ENCODE measurements at regions not wholly inside any gene's neighbourhood (a gene's known extent, or its start where the extent isn't known, plus 50 kb on each side); places are given as distances from the start of the nearest gene placed in this dataset.

DNA sequence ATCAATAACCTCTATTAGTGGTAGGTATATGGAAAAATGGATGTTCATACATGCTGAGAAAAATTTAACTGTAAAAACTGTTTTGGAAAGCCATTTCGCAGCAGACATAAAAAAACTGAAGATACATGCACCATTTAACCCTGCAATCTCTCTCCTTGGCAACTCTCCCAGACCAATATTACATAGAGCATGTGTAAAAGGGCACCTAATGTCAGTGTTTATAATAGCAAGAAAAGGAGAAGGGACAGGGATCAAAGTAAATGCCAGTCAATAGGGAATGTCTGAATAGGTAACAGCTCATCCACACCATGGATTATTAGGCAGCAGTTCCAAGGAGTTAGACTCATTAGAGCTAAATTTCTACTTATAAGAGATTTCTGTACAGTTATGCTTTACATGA, 77.2 kb downstream of the BTG1 start:
- TF ChIP-seq, protein P1, sequence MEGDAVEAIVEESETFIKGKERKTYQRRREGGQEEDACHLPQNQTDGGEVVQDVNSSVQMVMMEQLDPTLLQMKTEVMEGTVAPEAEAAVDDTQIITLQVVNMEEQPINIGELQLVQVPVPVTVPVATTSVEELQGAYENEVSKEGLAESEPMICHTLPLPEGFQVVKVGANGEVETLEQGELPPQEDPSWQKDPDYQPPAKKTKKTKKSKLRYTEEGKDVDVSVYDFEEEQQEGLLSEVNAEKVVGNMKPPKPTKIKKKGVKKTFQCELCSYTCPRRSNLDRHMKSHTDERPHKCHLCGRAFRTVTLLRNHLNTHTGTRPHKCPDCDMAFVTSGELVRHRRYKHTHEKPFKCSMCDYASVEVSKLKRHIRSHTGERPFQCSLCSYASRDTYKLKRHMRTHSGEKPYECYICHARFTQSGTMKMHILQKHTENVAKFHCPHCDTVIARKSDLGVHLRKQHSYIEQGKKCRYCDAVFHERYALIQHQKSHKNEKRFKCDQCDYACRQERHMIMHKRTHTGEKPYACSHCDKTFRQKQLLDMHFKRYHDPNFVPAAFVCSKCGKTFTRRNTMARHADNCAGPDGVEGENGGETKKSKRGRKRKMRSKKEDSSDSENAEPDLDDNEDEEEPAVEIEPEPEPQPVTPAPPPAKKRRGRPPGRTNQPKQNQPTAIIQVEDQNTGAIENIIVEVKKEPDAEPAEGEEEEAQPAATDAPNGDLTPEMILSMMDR (IDR thresholded peaks at IDR 0.05; ENCODE audit: low read length) = no peak
- no peak for TF ChIP-seq EZH2 (IDR thresholded peaks at IDR 0.05; ENCODE audit: borderline replicate concordance, low read length)

DNA sequence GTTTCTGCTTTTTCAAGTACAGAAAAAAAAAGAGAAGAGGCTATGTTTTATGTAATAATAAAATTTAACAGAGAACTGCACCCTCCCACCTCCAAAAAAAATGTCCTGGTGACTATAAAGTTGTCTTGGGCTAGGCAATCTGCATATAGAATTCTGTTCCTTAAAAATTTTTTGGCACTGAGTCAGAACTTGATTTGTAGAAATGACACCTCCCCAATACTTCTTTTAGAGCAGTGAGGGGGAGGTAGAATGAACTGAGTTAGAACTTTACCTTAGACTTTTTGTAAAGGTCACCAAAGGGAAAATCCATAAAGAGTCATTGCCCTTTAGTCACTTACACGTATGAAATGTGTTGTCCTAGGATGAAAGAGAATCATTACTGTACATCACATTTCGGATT, 80.0 kb downstream of the BTG1 start:
- Histone ChIP-seq H3K27ac (ENCODE audit: low read depth, low read length, poor library complexity, severe bottlenecking) (peak overlapping the region; percentile 48), H3K79me2 (ENCODE audit: insufficient read depth, low read length) (no peaks in the 10 kb centered on the region), H3F3A (ENCODE audit: insufficient read depth, low read length) (peaks cover 7% of the 10 kb centered on the region; the same call in 1 of the 2 replicates), H2AFZ (ENCODE audit: low read length) (no peak overlapping the region), H3K9me3 (ENCODE audit: low read length) (no peaks in the 10 kb centered on the region), H3K4me2 (ENCODE audit: low read length) (no peak overlapping the region), H3K27me3 (ENCODE audit: insufficient read depth, low read length) (no peaks in the 10 kb centered on the region), H3K4me1 (ENCODE audit: insufficient read depth, low read length, severe bottlenecking) (peaks cover 41% of the 10 kb centered on the region), H3K9me2 (ENCODE audit: low read depth, low read length) (no peaks in the 10 kb centered on the region), H3K36me3 (ENCODE audit: insufficient read depth, low read length) (no peaks in the 10 kb centered on the region), H3K4me3 (ENCODE audit: low read depth, low read length, poor library complexity, severe bottlenecking) (no peak overlapping the region), H3K9ac (ENCODE audit: low read length) (no peak overlapping the region), H4K20me1 (ENCODE audit: insufficient read depth, low read length) (no peaks in the 10 kb centered on the region)
- TF ChIP-seq, protein P1 (IDR thresholded peaks at IDR 0.05; ENCODE audit: low read length) = no peak
- TF ChIP-seq EZH2 (IDR thresholded peaks at IDR 0.05; ENCODE audit: borderline replicate concordance, low read length) = no peak

More for the DNA sequence above, 77.2 kb downstream of the BTG1 start:
- Histone ChIP-seq H3K36me3 (ENCODE audit: insufficient read depth, low read length) (no peaks in the 10 kb centered on the region), H3K27me3 (ENCODE audit: insufficient read depth, low read length) (no peaks in the 10 kb centered on the region), H3K9me2 (ENCODE audit: low read depth, low read length) (no peaks in the 10 kb centered on the region), H3K4me1 (ENCODE audit: insufficient read depth, low read length, severe bottlenecking) (peaks cover 26% of the 10 kb centered on the region), H3K9me3 (ENCODE audit: low read length) (no peaks in the 10 kb centered on the region), H3K4me3 (ENCODE audit: low read depth, low read length, poor library complexity, severe bottlenecking) (no peak overlapping the region), H3K4me2 (ENCODE audit: low read length) (no peak overlapping the region), H3F3A (ENCODE audit: insufficient read depth, low read length) (peaks cover 7% of the 10 kb centered on the region; the same call in 1 of the 2 replicates), H4K20me1 (ENCODE audit: insufficient read depth, low read length) (no peaks in the 10 kb centered on the region), H3K27ac (ENCODE audit: low read depth, low read length, poor library complexity, severe bottlenecking) (no peak overlapping the region), H2AFZ (ENCODE audit: low read length) (no peak overlapping the region), H3K79me2 (ENCODE audit: insufficient read depth, low read length) (no peaks in the 10 kb centered on the region), H3K9ac (ENCODE audit: low read length) (no peak overlapping the region)

DNA sequence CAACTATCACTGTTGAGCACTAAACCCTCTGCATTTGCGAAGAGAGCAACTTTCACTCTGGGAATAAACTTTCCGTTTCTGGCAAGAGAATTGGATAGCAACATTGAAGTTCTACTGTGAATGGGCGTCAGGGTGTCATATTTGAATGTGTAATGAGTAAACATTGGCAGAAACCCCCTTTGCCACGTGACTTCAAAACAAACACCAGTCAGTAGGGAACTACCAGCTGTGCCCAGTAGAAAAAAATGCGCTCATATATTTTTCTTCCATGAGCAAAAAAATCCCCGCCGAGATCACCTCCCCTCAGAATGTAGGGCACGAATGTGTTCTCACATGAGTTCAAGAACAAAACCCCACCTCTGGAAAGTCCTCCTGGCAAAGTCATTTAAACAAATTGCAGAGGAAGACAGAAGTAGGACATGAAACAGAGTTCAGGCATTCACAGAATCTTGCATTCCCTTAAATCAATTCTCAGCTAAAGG, 80.6 kb downstream of the BTG1 start:
- Histone ChIP-seq H2AFZ (ENCODE audit: low read length) (no peak overlapping the region), H3K9me3 (ENCODE audit: low read length) (no peaks in the 10 kb centered on the region), H3K4me2 (ENCODE audit: low read length) (no peak overlapping the region), H3K9ac (ENCODE audit: low read length) (no peak overlapping the region), H4K20me1 (ENCODE audit: insufficient read depth, low read length) (no peaks in the 10 kb centered on the region), H3K79me2 (ENCODE audit: insufficient read depth, low read length) (no peaks in the 10 kb centered on the region), H3K27ac (ENCODE audit: low read depth, low read length, poor library complexity, severe bottlenecking) (peak overlapping the region; percentile 48), H3K36me3 (ENCODE audit: insufficient read depth, low read length) (no peaks in the 10 kb centered on the region), H3K4me3 (ENCODE audit: low read depth, low read length, poor library complexity, severe bottlenecking) (no peak overlapping the region), H3K4me1 (ENCODE audit: insufficient read depth, low read length, severe bottlenecking) (peaks cover 38% of the 10 kb centered on the region), H3K27me3 (ENCODE audit: insufficient read depth, low read length) (no peaks in the 10 kb centered on the region), H3F3A (ENCODE audit: insufficient read depth, low read length) (peaks cover 7% of the 10 kb centered on the region; the same call in 1 of the 2 replicates), H3K9me2 (ENCODE audit: low read depth, low read length) (no peaks in the 10 kb centered on the region)
- TF ChIP-seq EZH2 (IDR thresholded peaks at IDR 0.05; ENCODE audit: borderline replicate concordance, low read length) = no peak
- TF ChIP-seq, protein P1 (IDR thresholded peaks at IDR 0.05; ENCODE audit: low read length) = no peak
